HG03025 (cell line): ENCODE measurements at regions not wholly inside any gene's neighbourhood (a gene's known extent, or its start where the extent isn't known, plus 50 kb on each side); places are given as distances from the start of the nearest gene placed in this dataset.
A peak's percentile ranks its signal among the peaks of the same experiment; 100 is the strongest.
"Not testable (repeated sequence)": the region's sequence is repeated elsewhere in the genome, so short reads cannot be mapped to it uniquely, and the experiment has no call there.

Experiments
- ATAC-seq: cut with Tn5 transposase; IDR thresholded peaks from one replicate; pipeline ENCODE4 v1.9.1; 2021; ENCODE audit warnings: mild to moderate bottlenecking, moderate library complexity; ENCODE audit not compliant: unreplicated experiment, low FRiP score

DNA sequence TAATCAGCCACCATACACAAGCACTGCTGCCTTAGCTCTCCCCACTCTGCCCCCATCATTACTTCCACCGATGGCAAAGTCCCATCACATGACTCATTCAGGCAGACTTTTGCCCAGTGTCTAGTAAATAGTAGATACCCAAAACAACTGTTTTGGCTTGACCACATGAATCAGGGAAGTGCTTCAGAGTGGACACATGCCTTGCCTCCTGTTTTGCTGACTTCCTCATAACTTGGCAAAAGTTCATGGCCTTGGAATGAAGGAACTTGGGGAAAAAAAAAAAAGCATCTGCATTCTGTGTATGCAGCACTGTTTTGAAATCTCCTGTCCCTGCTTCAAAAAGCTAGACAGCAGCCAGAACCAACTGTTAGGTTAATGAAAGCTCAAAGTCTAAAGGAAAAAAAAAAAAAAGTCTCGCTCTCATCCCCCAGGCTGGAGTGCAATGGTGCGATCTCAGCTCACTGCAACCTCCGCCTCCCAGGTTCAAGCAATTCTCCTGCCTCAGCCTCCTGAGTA lies 335.3 kb downstream of the FAM181B start:
- no peak for ATAC-seq

DNA sequence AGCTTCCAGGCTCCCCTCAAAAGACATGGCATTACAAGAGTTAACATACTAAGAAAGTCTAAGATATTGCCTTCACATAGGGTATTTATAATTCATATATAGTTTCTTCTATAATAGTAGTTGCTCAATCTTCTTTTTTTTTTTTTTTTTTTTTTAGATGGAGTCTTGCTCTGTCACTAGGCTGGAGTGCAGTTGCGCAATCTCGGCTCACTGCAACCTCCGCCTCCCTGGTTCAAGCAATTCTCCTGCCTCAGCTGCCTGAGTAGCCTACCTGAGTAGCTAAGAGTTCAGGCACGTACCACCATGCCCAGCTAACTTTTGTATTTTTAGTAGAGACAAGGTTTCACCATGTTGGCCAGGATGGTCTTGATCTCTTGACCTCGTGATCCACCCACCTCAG lies 337.0 kb downstream of the FAM181B start:
- not testable (repeated sequence) for ATAC-seq

DNA sequence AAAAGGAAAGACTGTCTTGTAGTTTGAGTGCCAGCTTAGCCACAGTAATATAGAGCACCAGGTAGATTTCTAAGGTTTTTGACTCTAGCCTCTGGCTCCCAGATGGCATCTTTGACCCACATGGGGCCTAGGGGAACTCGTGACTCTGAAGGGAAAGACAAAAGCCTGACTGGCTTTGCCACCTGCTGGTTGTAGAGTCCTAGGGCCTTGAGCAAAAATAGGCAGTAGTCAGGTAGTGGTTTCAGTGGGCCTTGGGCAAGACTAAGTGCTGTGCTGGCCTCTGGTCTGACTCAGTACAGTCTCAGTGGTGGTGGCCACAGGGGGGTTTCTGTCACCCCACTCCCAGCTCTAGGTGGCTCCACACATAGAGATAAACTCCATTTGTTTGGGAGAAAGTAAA lies 349.4 kb downstream of the FAM181B start:
- no peak for ATAC-seq

DNA sequence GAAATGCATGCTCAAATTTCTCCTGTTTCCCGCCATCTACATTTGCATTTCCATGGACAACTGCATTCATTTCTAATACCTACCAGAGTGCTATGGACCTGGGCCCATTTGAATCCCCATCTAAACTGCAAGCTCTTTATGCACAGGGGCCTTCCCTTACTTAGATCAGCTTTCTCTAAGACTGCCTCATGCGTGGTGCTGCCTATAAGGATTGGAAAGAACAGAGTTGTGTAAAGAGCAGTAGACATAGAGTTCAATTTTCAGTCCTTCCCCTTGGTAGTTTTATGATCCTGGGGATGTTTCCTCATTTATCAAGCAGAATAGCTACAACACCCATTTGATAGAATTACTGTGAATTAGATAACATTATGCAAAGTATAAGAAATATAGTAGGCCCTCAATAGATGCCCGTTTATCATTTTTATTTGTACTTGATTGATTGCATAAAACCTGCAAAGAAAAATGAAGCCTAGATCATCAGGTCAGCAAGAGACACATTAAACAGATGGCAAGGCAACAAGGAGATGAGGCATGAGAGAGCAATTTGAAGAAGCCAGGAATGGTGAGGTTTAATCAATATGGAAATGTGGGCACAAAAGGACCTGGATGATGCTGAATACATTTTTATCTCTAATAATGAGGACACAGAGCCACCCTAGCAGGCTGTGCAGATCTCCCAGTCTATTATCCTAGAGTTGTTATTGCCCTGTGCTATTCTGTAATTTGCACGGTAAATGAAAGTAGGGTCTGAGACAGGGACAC lies 359.7 kb downstream of the FAM181B start:
- no peak for ATAC-seq

DNA sequence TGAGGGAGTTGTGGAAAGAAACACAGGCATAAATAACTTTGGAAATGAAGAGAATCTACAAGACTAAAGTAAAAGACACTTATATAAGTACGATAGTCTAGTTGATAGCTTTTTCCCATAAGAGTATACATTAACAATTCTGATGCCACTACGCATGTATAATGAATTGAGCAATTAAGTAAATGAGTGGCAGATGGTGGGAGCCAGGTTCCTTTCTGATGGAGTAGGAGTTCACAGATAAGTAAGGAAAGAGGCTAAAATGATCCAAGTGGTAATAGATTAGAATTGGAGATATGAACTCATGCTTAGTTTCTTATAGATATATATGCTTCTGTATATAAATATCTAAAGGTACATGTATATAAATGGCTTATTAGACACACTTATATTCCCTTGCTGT lies 368.3 kb downstream of the FAM181B start:
- ATAC-seq: no peak

DNA sequence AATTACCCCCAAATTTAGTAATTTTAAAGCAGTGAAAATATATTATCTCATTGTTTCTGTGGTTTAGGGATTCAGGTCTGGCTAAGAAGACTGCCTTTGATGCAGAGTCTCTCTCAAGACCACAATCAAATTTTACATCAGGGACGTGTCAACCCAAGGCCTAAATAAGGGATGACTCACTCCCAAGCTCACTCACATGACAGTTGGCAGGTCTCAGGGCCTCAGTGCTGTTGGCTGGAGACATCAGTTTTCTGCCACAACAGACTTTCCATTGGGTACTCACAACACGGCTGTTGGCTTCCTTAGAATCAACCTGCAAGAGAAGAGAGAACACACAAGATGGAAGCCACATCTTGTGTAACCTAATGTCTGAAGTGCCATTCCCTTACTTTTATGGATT lies 377.3 kb downstream of the FAM181B start:
- no peak for ATAC-seq

DNA sequence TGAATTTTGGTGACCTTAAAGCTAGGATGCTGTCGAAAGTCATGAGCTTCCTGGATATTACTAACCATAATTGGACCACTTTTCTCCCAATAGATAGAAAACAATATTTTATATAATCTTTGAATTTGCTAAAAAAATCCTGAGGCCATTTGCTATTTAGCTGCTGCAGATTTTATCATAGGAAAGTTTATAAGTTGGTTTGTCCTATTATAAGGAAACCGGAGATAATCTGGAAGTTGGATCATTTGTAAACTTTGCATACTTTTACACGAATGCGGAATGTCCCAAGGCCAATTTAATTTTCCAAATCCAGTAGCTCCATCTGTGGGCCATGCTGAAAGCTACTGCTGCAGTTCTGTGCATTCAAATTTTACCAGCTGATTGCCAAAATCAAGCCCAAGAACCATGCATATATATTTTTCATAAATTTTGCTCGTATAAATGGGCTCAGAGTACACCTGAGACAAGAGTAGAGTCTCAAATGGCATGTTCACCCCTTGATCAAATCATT lies 378.3 kb downstream of the FAM181B start:
- ATAC-seq: no peak

DNA sequence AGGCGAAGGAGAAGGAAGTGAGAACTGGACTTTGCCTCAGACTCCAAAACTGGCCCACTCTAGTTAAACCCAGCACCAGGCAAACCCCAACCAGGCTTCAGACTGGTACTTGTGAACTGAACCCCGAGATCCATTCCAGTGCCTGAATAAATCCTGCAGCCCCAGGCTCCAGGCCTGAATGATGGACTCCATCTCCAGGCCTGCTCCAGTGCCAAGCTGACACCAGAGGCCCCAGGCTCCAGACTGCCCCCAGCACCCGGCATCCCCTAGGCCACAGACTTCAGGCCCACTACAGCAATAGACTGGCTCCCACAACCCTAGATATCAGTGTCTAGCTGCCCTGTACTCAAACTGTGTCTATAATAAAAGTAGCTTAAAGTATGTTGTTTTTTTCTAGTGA lies 406.8 kb downstream of the FAM181B start:
- no peak for ATAC-seq

DNA sequence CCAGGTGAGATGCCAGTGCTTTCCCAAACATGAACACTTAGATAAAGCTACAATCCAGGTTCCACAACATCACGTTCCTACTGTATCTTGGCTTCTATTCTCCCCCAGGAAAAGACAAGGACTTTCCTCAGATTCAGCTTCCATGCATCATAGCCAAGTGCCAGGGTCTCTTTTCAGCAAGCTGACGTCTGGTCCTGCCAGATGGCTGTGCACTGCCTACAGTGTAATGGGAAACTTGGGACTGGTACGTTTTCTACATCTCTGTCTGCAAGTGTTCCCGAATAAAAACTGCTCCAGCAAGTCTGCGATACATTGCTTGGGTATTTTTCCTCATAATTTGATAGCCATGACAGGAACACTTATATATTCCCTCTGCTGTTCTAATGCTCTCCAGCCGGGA lies 412.5 kb downstream of the FAM181B start:
- ATAC-seq: no peak

DNA sequence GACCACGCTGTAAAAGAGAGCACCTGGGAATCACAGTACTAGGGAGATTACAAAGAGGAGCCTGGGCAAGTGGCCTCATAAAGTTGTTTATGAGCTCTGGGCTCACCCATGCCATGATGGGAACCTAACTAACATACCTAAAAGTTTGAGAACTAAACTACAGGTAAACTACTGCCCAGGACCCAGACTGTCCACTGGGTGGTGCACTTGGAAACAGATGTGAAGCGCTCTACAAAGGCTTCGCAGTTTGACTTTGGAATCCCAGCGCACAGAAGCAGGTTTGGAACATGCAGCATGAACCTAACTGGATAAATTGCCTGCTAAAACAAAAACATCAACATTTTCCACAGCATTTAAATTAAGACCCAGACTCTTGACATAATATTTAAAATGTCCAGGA lies 418.6 kb downstream of the FAM181B start:
- ATAC-seq: no peak

DNA sequence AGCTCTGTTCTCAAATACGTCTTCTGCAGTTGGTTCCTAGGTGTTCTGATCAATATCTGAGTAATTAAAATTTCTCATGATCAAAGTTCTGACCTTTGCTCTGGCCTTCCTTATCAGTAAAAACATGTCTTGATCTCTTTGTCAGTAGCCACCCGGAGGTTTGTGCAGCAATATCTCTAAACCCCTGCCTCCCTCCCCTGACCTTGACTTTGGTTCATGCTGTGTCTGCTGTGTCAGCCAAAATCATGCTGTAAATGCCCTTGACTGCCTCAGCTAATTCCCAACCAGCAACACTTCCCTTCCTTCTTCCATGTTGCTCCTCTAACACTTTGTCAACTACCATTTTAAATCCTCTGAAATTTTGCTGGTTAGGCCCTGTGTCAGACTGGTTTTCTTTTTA lies 424.7 kb downstream of the FAM181B start:
- no peak for ATAC-seq

DNA sequence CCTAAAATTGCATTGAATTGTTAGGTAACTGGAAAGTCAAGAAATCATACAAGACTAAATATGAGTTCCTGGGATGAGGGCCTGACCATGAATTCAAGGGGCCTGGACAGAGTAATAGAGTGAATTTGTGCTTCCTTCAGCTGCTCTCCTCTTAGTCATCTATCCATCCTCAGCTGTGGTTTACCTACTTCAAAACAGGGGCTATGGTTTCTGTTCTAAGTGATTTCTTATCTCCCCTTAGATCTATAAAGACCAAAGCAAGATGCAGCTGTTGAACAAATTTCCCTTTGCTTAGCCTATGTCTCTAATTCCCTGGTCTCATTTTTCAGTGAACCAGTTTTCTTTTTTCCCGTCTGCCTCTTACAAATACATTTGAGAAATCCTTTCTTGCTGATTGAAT lies 428.5 kb downstream of the FAM181B start:
- ATAC-seq: no peak

DNA sequence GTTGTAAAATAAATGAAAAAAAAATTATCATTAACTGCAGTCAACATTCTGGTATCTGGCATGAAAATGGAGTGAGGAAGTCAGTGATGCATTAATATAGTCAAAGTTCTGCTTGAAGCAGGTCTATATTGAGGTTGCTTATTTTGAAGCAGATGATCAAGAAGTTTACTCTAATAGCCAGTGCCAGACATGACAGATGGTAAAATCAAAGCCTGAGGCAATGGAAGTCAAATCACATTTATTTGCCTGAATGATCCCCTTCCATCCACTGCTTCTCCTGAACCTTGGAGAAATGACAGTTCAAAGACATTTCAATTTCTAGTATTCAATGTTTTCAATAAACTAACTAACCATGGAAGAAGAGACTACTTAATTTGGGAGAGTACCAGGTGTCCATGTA lies 430.0 kb downstream of the FAM181B start:
- no peak for ATAC-seq

DNA sequence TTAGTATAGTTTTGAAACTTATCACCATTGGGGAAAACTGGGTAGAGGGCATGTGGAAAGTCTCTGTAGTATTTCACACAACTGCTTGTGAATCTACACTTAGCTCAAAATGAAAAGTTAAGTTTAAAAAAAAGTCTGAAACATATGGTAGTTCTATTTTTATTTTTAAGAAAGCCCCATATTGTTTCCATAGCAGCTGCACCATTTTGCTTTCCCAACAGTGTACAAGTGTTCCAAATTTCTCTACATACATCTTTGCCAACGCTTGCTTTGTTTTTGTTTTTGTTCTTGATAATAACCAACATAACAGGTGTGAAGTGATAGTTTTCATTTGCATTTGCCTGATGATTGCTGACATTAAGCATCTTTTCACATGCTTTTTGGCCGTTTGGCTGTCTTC lies 445.2 kb downstream of the FAM181B start:
- no peak for ATAC-seq

DNA sequence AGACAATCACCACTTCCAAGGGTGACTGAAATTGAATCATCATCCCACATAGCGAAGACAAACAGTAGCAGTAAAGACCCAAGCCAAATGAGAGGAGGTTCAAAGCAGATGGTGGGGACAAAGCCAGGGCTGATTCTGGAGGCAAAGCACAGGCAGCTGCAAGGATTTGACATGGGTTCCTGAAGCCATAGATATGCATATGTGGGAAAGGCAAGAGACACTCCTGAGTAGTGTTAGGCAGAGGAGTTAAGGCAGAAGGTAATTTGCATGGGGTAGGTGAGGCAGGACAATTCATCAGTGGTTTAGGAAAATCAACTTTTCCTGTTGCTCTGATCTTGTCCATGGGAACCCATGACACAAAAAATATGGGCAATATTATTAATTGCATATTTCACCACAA lies 462.8 kb downstream of the FAM181B start:
- ATAC-seq: no peak

DNA sequence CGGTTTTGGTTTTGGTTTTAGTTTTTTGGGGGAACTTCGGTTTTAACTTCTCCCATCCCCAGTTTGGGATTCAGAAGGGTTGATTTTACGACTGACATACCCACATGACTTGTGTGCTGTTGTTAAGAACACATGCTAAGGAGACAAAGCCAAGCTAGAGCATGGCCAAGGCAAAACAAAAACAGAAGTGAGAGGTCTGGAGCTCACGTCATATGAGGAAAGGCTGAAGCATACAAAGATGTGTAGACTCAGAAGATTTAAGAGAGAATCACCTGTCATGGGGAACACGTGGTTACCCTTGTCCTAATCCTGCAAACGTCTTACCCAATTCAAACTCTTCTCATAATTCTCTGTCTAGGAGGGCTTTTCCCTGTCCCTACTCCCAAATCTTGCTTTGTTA lies 465.0 kb downstream of the FAM181B start:
- no peak for ATAC-seq

DNA sequence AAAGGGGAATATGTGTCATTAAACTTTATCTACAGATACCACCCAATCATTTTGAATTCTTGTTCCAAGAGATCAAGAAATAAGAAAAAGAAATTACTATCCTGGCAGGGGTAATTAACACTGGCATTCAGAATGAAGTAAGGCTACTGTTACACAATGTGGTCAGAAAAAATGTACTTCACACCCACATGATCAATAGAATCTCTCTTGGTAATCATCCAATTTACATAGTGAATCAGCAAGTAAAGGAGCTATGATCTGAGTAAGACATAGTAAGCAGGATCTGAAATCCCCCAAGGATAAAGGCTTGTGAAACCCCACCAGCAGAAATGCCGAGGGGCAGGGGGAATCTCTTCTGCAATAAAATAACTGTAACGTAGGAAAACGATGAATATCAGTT lies 466.5 kb downstream of the FAM181B start:
- ATAC-seq: no peak

DNA sequence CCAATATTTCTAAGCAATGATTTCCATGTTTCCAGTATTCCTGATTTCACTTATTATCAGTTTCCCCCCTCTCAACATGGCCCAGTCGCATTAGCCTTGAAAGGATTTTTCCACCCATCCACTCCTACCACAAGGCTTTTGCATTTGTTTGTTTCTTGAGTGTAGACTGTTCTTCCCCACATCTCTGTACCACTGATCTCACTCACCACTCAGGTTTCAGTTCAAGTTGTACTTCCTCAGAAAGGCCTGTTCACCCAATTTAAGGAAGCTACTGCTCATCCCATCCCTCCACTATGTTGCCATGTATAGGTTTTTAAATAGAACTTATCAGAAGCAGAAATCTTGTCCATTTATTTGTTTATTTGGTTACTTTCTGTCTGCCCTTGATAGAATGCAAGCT lies 472.3 kb downstream of the FAM181B start:
- ATAC-seq: peak; percentile 59

DNA sequence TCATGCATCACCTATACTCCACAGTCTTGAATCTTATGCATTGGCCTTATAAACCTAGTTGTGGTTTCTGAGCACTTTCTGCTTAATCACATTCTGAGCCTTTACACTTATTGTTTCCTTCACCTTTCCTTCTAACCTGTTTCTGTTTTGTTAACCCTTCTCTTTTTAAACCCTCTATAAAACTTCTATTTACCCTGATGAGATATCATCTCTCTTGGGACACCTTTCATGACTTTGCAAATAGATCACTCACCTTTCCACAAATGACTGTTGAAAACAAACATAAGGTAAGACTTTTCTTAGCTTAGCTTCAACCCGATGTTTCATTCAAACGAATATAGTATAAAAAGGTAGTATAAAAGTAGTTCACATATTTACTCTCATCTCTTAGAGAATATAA lies 483.6 kb downstream of the FAM181B start:
- ATAC-seq: no peak

DNA sequence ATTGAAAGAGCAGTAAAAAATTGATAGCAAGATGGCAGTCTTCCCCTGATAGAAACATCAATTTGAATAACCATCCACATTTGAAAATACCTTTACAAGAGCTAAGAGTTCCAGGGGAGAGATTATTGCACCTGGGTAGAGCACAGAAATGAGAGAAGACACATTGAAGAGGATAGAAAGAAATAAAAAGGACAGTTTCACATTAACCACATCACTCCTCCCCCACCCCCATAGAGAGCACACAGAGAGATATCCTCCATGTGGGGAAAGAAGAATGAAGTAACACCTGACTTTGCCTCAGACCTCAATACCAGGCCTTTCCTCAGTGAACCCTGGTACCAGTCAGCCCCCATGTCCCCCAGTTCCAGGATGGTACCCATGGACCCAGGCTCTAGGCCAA lies 486.7 kb downstream of the FAM181B start:
- ATAC-seq: no peak

DNA sequence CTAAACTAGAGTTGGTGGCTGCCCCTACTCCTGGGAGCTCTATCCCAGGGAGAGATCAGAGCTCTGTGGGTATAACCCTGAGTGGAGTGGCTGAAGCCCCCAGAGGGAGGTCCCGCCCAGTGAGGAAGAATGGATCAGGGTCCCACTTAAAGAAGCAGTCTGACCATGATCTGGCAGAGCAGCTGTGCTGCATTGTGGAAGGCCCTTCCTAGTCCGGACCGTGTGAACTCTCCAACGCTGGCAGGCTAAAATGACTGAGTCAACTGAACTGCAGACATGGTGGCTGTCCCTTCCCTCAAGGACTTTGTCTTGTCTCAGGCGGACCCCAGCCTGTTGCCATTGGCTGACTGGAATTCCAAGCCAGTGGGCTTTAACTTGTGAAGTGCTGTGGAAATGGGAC lies 494.2 kb downstream of the FAM181B start:
- no peak for ATAC-seq

DNA sequence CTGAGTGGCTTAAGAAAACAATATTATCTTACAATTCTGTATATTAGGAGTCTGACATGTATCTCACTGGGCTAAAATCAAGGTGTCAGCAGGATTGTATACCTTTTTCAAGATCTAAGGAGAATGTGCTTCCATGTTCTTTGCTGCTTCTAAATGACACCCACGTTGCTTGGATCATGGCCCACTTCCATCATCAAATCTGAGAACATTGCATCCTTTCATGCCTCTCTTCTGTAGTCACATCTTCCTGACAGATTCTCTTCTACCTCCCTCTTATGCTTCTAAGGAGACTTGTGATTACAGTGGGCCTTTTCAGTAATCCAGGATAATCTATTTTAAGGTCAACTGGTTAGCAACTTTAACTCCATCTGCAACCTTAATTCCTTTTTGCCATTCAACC lies 499.4 kb downstream of the FAM181B start:
- no peak for ATAC-seq
